GM10266 (cell line): ENCODE measurements at regions not wholly inside any gene's neighbourhood (a gene's known extent, or its start where the extent isn't known, plus 50 kb on each side); places are given as distances from the start of the nearest gene placed in this dataset.
"Not testable (repeated sequence)": the region's sequence is repeated elsewhere in the genome, so short reads cannot be mapped to it uniquely, and the experiment has no call there.

Experiments used
- DNase-seq: peaks from one replicate; pipeline ENCODE4 v3.0.0; 2012; ENCODE audit errors: extremely low spot score
- CTCF ChIP-seq: IDR thresholded peaks from 2 replicates; pipeline ENCODE4 v1.5.1; 2012; ENCODE audit warnings: mild to moderate bottlenecking, low read depth; ENCODE audit not compliant: control insufficient read depth, insufficient read depth; ENCODE audit errors: missing control alignments

GRCh38 chr7:11281953-11282352, 308.3 kb downstream of the PHF14 start:
- no peak for TF ChIP-seq CTCF
- no peak for DNase-seq

- DNase-seq = not testable (repeated sequence)
Observed at GRCh38 chr7:11283584-11283983, 309.9 kb downstream of the PHF14 start.

- no peak for TF ChIP-seq CTCF
- no peak for DNase-seq
Observed at GRCh38 chr7:11290863-11291262, 317.2 kb downstream of the PHF14 start.

GRCh38 chr7:11294218-11294617, 320.5 kb downstream of the PHF14 start:
- peak; percentile 5 for DNase-seq
- TF ChIP-seq CTCF = no peak

- DNase-seq = no peak
- no peak for TF ChIP-seq CTCF
Observed at GRCh38 chr7:11294965-11295364, 321.3 kb downstream of the PHF14 start.

GRCh38 chr7:11297126-11297625, 323.5 kb downstream of the PHF14 start:
- DNase-seq = no peak

GRCh38 chr7:11297764-11298163, 324.1 kb downstream of the PHF14 start:
- TF ChIP-seq CTCF = no peak
- no peak for DNase-seq

More at GRCh38 chr7:11297126-11297625, 323.5 kb downstream of the PHF14 start:
- no peak for TF ChIP-seq CTCF

GRCh38 chr7:11298220-11298619, 324.5 kb downstream of the PHF14 start:
- no peak for TF ChIP-seq CTCF
- no peak for DNase-seq
